ENCODE measurements at regions not wholly inside any gene's neighbourhood (a gene's known extent, or its start where the extent isn't known, plus 50 kb on each side); places are given as distances from the start of the nearest gene placed in this dataset.
A peak's percentile ranks its signal among the peaks of the same experiment; 100 is the strongest.

GRCh38 chr16:86258713-86259112 is 251.6 kb upstream of the FOXF1 start:
- TF ChIP-seq EGR1 (IDR thresholded peaks at IDR 0.05) (no peak), CEBPB (IDR thresholded peaks at IDR 0.05) (no peak), FOXM1 (IDR thresholded peaks at IDR 0.05; ENCODE audit: borderline replicate concordance, low read depth) (no peak)

- TF ChIP-seq TEAD4 (IDR thresholded peaks at IDR 0.05) (no peak), MAX (IDR thresholded peaks at IDR 0.05) (no peak), TAF1 (IDR thresholded peaks at IDR 0.05; ENCODE audit: low read depth) (no peak), REST (IDR thresholded peaks at IDR 0.05; ENCODE audit: low read depth) (no peak), FOXM1 (IDR thresholded peaks at IDR 0.05; ENCODE audit: borderline replicate concordance, low read depth) (no peak), YY1 (IDR thresholded peaks at IDR 0.05; ENCODE audit: low read depth) (no peak), CEBPB (IDR thresholded peaks at IDR 0.05) (no peak), NFIC (IDR thresholded peaks at IDR 0.05) (no peak), EGR1 (IDR thresholded peaks at IDR 0.05) (no peak), EP300 (IDR thresholded peaks at IDR 0.05; ENCODE audit: borderline replicate concordance) (no peak), RAD21 (IDR thresholded peaks at IDR 0.05; ENCODE audit: low read depth) (no peak)
- TF ChIP-seq, protein P1, sequence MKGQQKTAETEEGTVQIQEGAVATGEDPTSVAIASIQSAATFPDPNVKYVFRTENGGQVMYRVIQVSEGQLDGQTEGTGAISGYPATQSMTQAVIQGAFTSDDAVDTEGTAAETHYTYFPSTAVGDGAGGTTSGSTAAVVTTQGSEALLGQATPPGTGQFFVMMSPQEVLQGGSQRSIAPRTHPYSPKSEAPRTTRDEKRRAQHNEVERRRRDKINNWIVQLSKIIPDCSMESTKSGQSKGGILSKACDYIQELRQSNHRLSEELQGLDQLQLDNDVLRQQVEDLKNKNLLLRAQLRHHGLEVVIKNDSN (IDR thresholded peaks at IDR 0.05), result no peak
Observed at GRCh38 chr16:86259499-86259898, 250.8 kb upstream of the FOXF1 start.

DNA sequence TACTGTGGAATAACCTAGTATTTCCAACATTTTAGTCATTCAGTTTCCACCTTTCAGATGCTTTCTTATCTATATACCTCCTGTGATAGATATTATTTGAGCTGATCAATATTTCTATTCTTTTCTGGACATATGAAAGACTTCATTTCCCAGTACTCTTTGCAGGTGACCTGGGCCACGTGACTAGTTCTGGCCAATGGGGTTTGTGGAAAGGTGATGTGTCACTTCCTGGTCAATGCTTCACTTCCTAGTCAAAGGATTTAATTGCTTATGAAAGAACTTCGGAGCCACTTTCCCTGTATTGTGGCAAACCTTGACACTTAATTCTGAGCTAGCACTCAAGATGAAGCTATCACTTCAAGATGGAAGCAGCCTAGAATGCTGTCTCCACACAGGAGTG is 248.9 kb upstream of the FOXF1 start:
- TF ChIP-seq NFIC (IDR thresholded peaks at IDR 0.05), result no peak
- TF ChIP-seq, protein P1 (IDR thresholded peaks at IDR 0.05), result peak; percentile 84

DNA sequence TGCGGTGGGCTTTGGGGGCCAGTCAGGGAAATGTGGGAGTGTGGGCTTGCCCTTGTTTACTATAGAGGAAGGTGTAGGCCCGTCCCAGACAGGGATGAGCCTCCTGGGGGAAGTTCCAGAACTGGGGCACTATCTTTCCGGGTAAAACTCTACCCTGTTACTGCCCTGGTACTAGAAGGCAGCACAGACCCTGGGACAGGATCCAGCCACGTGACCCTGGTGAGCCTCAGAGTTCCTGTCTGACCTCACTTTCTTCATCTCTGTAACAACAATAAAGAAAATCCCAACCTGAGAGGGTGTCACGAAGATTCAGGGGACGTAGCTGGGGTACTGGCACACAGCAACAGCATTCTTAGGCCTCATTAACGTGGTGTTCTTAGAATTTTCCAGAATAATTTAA is 239.6 kb upstream of the FOXF1 start:
- TF ChIP-seq EGR1 (IDR thresholded peaks at IDR 0.05), result no peak

DNA sequence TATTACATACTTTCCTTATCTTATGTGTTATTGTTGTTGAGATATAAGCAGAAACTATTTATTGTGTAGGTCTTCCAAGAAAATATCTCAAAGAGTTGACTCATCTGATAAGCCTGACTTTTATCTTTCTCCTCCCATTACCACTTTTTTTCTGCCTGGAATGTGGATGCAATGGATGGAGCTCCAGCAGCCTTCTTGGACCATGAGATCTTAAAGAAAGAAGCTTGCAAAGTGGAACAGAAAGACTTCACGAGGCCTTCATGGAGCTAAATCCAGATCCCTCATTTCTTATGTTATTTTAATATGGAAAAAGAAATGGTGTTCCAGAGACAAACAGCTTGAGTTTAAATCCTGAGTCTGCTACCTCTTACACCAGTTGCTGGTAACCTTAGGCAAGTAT is 237.6 kb upstream of the FOXF1 start:
- TF ChIP-seq YY1 (IDR thresholded peaks at IDR 0.05; ENCODE audit: low read depth) (no peak), TAF1 (IDR thresholded peaks at IDR 0.05; ENCODE audit: low read depth) (no peak), MAX (IDR thresholded peaks at IDR 0.05) (no peak)

GRCh38 chr16:86277221-86277620 is 233.1 kb upstream of the FOXF1 start:
- TF ChIP-seq TEAD4 (IDR thresholded peaks at IDR 0.05) (no peak), MAX (IDR thresholded peaks at IDR 0.05) (no peak), EGR1 (IDR thresholded peaks at IDR 0.05) (no peak), ZBTB7A (IDR thresholded peaks at IDR 0.05; ENCODE audit: low read depth) (no peak), EP300 (IDR thresholded peaks at IDR 0.05; ENCODE audit: borderline replicate concordance) (no peak), NFIC (IDR thresholded peaks at IDR 0.05) (no peak), TAF1 (IDR thresholded peaks at IDR 0.05; ENCODE audit: low read depth) (no peak), CREB1 (IDR thresholded peaks at IDR 0.05; ENCODE audit: low read depth) (no peak), CEBPB (IDR thresholded peaks at IDR 0.05) (no peak)
- TF ChIP-seq, protein P1 (IDR thresholded peaks at IDR 0.05), result no peak

- TF ChIP-seq EP300 (IDR thresholded peaks at IDR 0.05; ENCODE audit: borderline replicate concordance) (no peak), TAF1 (IDR thresholded peaks at IDR 0.05; ENCODE audit: low read depth) (no peak), YY1 (IDR thresholded peaks at IDR 0.05; ENCODE audit: low read depth) (no peak), TCF12 (IDR thresholded peaks at IDR 0.05; ENCODE audit: low read depth) (no peak), RAD21 (IDR thresholded peaks at IDR 0.05; ENCODE audit: low read depth) (no peak), MAX (IDR thresholded peaks at IDR 0.05) (no peak), ZBTB7A (IDR thresholded peaks at IDR 0.05; ENCODE audit: low read depth) (no peak), EGR1 (IDR thresholded peaks at IDR 0.05) (no peak), TEAD4 (IDR thresholded peaks at IDR 0.05) (no peak), NFIC (IDR thresholded peaks at IDR 0.05) (no peak), REST (IDR thresholded peaks at IDR 0.05; ENCODE audit: low read depth) (no peak), FOXM1 (IDR thresholded peaks at IDR 0.05; ENCODE audit: borderline replicate concordance, low read depth) (no peak), CREB1 (IDR thresholded peaks at IDR 0.05; ENCODE audit: low read depth) (no peak)
- TF ChIP-seq, protein P1 (IDR thresholded peaks at IDR 0.05), result no peak
Observed at GRCh38 chr16:86281421-86281820, 228.9 kb upstream of the FOXF1 start.

All from Ishikawa (cell line).